Transverse colon (tissue), 4 donors: ENCODE measurements at regions not wholly inside any gene's neighbourhood (a gene's known extent, or its start where the extent isn't known, plus 50 kb on each side); places are given as distances from the start of the nearest gene placed in this dataset.

Experiments used
- CTCF ChIP-seq, 5 experiments: fragments of 200-600 bp in 3 of 5; fragments of 450-650 bp in 2 of 5; sonication (generic) in 3 of 5; IDR thresholded peaks; 1 replicate in 2 of 5; 2 replicates in 3 of 5; pipeline ENCODE4 v1.5.1; 2016 to 2017; ENCODE audit warnings: antibody characterized with exemption in 5 of 5, inconsistent platforms in 3 of 5, mild to moderate bottlenecking in 2 of 5, moderate library complexity in 1 of 5
- POLR2A ChIP-seq: fragments of 450-650 bp; IDR thresholded peaks from one replicate; pipeline ENCODE4 v1.6.1; 2016; ENCODE audit warnings: antibody characterized with exemption, mild to moderate bottlenecking, moderate library complexity
- POLR2AphosphoS5 ChIP-seq, 3 donors: sonication (generic); formaldehyde crosslinking; IDR thresholded peaks; one replicate each; pipeline ENCODE4 v1.6.1; 2016; ENCODE audit warnings: antibody characterized with exemption in 3 of 3

DNA sequence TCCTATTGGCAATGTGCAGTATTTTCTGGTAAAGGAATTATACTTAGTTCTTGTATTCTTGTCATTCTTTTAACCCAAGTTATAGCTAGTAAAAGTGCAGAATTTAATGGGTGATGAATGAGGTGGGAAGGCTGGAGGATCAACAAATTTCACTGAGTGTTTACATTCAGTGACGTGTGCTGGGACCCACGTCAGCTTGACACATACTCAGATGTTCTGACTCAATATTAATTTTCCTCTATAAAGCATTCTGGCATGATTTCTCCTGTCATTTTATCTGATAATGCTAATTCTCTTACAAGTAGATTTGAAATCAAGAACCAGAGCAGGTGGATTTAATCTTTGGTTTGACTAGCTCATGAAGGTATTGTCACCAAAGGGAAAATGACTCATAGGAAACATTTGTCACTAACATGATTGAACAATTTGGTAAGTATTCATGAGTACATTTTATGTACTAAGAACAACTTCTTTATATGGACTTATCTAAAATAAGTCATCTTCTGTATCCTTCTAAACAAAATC lies 71.0 kb upstream of the SYNPR start:
- TF ChIP-seq CTCF (IDR thresholded peaks at IDR 0.05) (no peak), POLR2A (no peak), POLR2AphosphoS5 (IDR thresholded peaks at IDR 0.05) (no peak)
